SK-N-MC (cell line): ENCODE measurements at regions not wholly inside any gene's neighbourhood (a gene's known extent, or its start where the extent isn't known, plus 50 kb on each side); places are given as distances from the start of the nearest gene placed in this dataset.

ENCODE experiments used
- EZH2 ChIP-seq: fragments of 200-600 bp; sonication (generic); IDR thresholded peaks from one replicate; pipeline ENCODE4 v1.6.1; 2017; ENCODE audit warnings: antibody characterized with exemption
- POLR2AphosphoS5 ChIP-seq: IDR thresholded peaks from 2 replicates; pipeline ENCODE4 v1.6.1; 2012; ENCODE audit warnings: mild to moderate bottlenecking, low read depth, low read length, borderline replicate concordance

- TF ChIP-seq EZH2, result no peak
- TF ChIP-seq POLR2AphosphoS5, result no peak
Measured at GRCh38 chr2:200137271-200137670, 169.2 kb upstream of the SPATS2L start.
